Erythroblast (primary cell): ENCODE measurements at regions not wholly inside any gene's neighbourhood (a gene's known extent, or its start where the extent isn't known, plus 50 kb on each side); places are given as distances from the start of the nearest gene placed in this dataset.

Source experiments
- GATA1 ChIP-seq: IDR thresholded peaks from 2 replicates; pipeline ENCODE4 v1.6.1; 2011; ENCODE audit warnings: low read depth, mild to moderate bottlenecking, control low read depth, low read length, moderate library complexity
- POLR2A ChIP-seq: IDR thresholded peaks from 2 replicates; pipeline ENCODE4 v1.6.1; 2011; ENCODE audit warnings: mild to moderate bottlenecking, low read length

- TF ChIP-seq POLR2A (no peak), GATA1 (no peak)
Observed at GRCh38 chr13:99756281-99756680, 215.3 kb downstream of the ZIC5 start.
